Fibroblast of mammary gland (primary cell): ENCODE measurements at regions not wholly inside any gene's neighbourhood (a gene's known extent, or its start where the extent isn't known, plus 50 kb on each side); places are given as distances from the start of the nearest gene placed in this dataset.

ENCODE experiments used
- DNase-seq: peaks from one replicate; pipeline ENCODE4 v3.0.0-alpha.2; 2010; ENCODE audit warnings: low read depth
- H3K4me3 ChIP-seq: 2 replicates; pipeline ENCODE4 v1.5.1; 2011; ENCODE audit warnings: low read depth, mild to moderate bottlenecking, low read length, moderate library complexity; ENCODE audit not compliant: control insufficient read depth
- CTCF ChIP-seq: conservative IDR thresholded peaks from 2 replicates; pipeline ENCODE4 v1.5.1; 2011; ENCODE audit warnings: low read depth, low read length, inconsistent platforms; ENCODE audit not compliant: control insufficient read depth, insufficient read depth

- H3K4me3 ChIP-seq = no peak overlapping the region
- DNase-seq = no peak
- TF ChIP-seq CTCF = no peak
Measured at GRCh38 chr10:62550173-62550572, 176.0 kb downstream of the ZNF365 start.

- TF ChIP-seq CTCF = peak; percentile 75
- peak; percentile 69 for DNase-seq
- no peak overlapping the region for H3K4me3 ChIP-seq
Measured at GRCh38 chr10:62554632-62555199, 180.5 kb downstream of the ZNF365 start.

DNA sequence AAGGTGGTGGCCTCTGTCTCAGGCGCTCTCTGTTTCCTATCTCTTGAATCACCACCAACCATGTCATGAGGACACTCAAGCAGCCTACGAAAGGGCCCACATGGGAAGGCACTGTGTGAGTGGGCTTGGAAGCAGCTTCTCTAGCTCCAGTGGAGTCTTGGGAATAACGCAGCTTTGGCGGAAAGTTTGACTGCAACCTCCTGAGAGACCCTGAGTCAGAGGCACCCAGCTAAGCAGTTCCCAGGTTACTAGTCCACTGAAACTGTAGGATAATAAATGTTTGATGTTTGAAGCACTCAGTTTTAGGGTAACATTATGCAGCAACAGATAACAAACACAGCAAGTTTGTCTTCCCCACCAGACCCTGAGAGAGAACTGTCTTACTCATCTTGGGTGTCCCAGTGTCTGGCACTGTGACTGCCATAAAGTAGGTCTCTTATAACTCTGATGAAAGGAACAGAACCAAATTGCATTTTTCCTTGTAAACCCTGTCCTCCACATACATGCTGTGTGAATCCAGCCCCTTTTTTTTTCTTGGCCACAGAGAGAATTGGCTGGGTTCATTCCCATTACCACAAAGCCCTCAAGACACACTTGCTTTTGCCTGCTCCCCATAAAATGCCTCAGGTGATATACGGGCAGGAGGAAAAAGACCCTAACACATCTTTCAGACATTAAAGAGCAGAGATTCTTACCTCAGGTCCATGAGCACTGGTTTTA is 185.5 kb downstream of the ZNF365 start:
- H3K4me3 ChIP-seq = no peak overlapping the region
- TF ChIP-seq CTCF = no peak
- peak; percentile 44 for DNase-seq

DNA sequence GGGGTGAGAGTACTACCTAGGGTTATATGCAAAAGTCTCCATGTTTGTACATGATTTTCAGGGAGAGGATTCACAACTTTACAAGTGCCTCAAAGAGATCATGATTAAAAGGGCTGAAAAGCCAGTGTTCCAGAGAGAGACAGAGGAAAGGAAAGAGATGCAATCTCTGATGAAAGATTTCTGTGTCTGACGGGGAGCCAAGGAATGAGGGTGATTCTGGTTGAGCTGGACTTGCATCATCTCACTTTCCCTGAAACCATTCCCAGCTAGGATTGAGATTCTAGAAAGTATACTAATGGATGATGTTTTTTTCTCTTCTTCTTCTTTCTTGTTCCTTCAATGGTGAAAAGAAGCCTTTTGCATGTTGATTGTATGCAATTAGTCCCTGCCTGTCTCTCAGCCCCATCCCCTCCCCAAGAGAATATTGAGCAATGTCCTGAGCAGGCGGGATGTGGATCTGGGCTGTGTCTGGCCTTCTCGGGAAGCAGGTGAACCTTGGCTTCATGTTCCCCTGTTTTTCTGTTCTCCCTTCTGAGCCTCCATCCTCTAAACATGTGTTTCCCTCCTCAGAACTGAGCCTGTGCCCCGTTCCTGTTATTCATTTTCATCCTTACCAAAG is 186.1 kb downstream of the ZNF365 start:
- H3K4me3 ChIP-seq = no peak overlapping the region
- DNase-seq = peak; percentile 81
- no peak for TF ChIP-seq CTCF

- DNase-seq = no peak
- TF ChIP-seq CTCF = no peak
- H3K4me3 ChIP-seq = no peak overlapping the region
Measured at GRCh38 chr10:62561151-62561550, 187.0 kb downstream of the ZNF365 start.

DNA sequence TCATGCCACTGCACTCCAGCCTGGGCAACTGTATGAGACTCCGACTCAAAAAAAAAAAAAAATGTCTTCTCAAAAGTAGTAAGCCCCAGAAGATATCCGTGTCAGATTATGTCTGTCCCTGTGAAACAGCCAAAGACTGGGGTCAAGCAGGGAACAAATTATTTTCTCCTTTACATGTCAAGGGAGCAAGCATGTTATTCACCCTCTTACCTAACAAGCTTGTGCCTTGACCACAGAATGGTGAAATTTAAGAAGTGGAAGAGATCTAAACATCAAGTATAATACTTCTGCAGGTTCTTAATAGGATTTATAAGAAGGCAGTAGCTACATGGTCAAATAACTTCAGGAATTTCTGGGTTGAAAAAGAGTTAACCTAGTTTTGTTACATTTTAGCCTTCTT is 187.9 kb downstream of the ZNF365 start:
- no peak overlapping the region for H3K4me3 ChIP-seq
- TF ChIP-seq CTCF = no peak

More for the DNA sequence above, 187.9 kb downstream of the ZNF365 start:
- DNase-seq = no peak
